Activated T-cell treated with anti-CD3 and anti-CD28 coated beads, Interleukin-2, amount 50 U/mL, for 72 hours (primary cell): ENCODE measurements at regions not wholly inside any gene's neighbourhood (a gene's known extent, or its start where the extent isn't known, plus 50 kb on each side); places are given as distances from the start of the nearest gene placed in this dataset.

Experiments
- ATAC-seq, 2 donors: fragments of 150-1000 bp; cut with Tn5 transposase; replicated peaks in 1 of 2; 2 replicates each; pipeline ENCODE4 v1.10.0; 2021; ENCODE audit warnings: moderate library complexity in 2 of 2, mild to moderate bottlenecking in 1 of 2
- DNase-seq, 2 donors: peaks; one replicate each; pipeline ENCODE4 v3.0.0; 2021 to 2022; ENCODE audit warnings: mixed read lengths in 1 of 2
- H3K27ac Mint-ChIP-seq: one replicate; pipeline ENCODE4 v1.8.0; 2022; ENCODE audit warnings: mild to moderate bottlenecking, moderate library complexity, mixed read lengths
- H3K27me3 Mint-ChIP-seq: one replicate; pipeline ENCODE4 v1.8.0; 2022; ENCODE audit warnings: low read depth, mixed read lengths
- H3K36me3 Mint-ChIP-seq, 2 donors: one replicate each; pipeline ENCODE4 v1.8.0; 2022; ENCODE audit warnings: mixed read lengths in 2 of 2, mild to moderate bottlenecking in 1 of 2; ENCODE audit not compliant: insufficient read depth in 2 of 2
- H3K4me1 Mint-ChIP-seq: one replicate; pipeline ENCODE4 v1.8.0; 2022; ENCODE audit warnings: low read depth, mixed read lengths
- H3K4me3 Mint-ChIP-seq, 2 donors: one replicate each; pipeline ENCODE4 v1.8.0; 2022; ENCODE audit warnings: mild to moderate bottlenecking in 2 of 2, mixed read lengths in 2 of 2, moderate library complexity in 2 of 2
- H3K9me3 Mint-ChIP-seq, 2 donors: one replicate each; pipeline ENCODE4 v1.8.0; 2022; ENCODE audit warnings: mixed read lengths in 2 of 2

GRCh38 chr3:151974067-151974466 is 100.6 kb downstream of the SUCNR1 start:
- Mint-ChIP-seq H3K27me3 (no peaks in the 10 kb centered on the region), H3K9me3 (no peaks in the 10 kb centered on the region)
- ATAC-seq: no peak

GRCh38 chr3:151976211-151977050 is 103.0 kb downstream of the SUCNR1 start:
- no peaks in the 10 kb centered on the region for H3K4me1 Mint-ChIP-seq
- no peaks in the 10 kb centered on the region for H3K27me3 Mint-ChIP-seq
- DNase-seq (no peak), ATAC-seq (no peak)
- H3K9me3 Mint-ChIP-seq: no peaks in the 10 kb centered on the region
- peaks cover 0 to 2% of the 10 kb centered on the region in 2 donors for H3K36me3 Mint-ChIP-seq
- no peak overlapping the region for H3K27ac Mint-ChIP-seq
- H3K4me3 Mint-ChIP-seq: no peak overlapping the region

More at GRCh38 chr3:151974067-151974466, 100.6 kb downstream of the SUCNR1 start:
- peaks cover 0 to 2% of the 10 kb centered on the region in 2 donors for H3K36me3 Mint-ChIP-seq
- DNase-seq: no peak
- H3K4me3 Mint-ChIP-seq: no peak overlapping the region
- H3K4me1 Mint-ChIP-seq: no peaks in the 10 kb centered on the region
- H3K27ac Mint-ChIP-seq: no peak overlapping the region

GRCh38 chr3:151979906-151980305 is 106.5 kb downstream of the SUCNR1 start:
- no peaks in the 10 kb centered on the region for H3K4me1 Mint-ChIP-seq
- H3K4me3 Mint-ChIP-seq: no peak overlapping the region
- ATAC-seq (no peak), DNase-seq (no peak)
- no peaks in the 10 kb centered on the region for H3K27me3 Mint-ChIP-seq
- H3K36me3 Mint-ChIP-seq: peaks cover 0 to 2% of the 10 kb centered on the region in 2 donors
- no peaks in the 10 kb centered on the region for H3K9me3 Mint-ChIP-seq
- H3K27ac Mint-ChIP-seq: no peak overlapping the region

GRCh38 chr3:151983538-151983937 is 110.1 kb downstream of the SUCNR1 start:
- no peak overlapping the region for H3K4me3 Mint-ChIP-seq
- H3K4me1 Mint-ChIP-seq: no peaks in the 10 kb centered on the region
- H3K36me3 Mint-ChIP-seq: peaks cover 0 to 2% of the 10 kb centered on the region in 2 donors
- ATAC-seq (no peak), DNase-seq (no peak)
- no peaks in the 10 kb centered on the region for H3K27me3 Mint-ChIP-seq
- no peak overlapping the region for H3K27ac Mint-ChIP-seq
- H3K9me3 Mint-ChIP-seq: no peaks in the 10 kb centered on the region

- H3K4me3 Mint-ChIP-seq: no peak overlapping the region
- no peak overlapping the region for H3K27ac Mint-ChIP-seq
- ATAC-seq (no peak), DNase-seq (no peak)
- no peaks in the 10 kb centered on the region for H3K36me3 Mint-ChIP-seq
- H3K9me3 Mint-ChIP-seq: no peaks in the 10 kb centered on the region
- no peaks in the 10 kb centered on the region for H3K27me3 Mint-ChIP-seq
- no peaks in the 10 kb centered on the region for H3K4me1 Mint-ChIP-seq
Measured at GRCh38 chr3:151985787-151986430, 112.5 kb downstream of the SUCNR1 start.

GRCh38 chr3:151987893-151988292 is 114.5 kb downstream of the SUCNR1 start:
- no peak for ATAC-seq
- H3K4me3 Mint-ChIP-seq: no peak overlapping the region
- no peaks in the 10 kb centered on the region for H3K9me3 Mint-ChIP-seq
- H3K4me1 Mint-ChIP-seq: no peaks in the 10 kb centered on the region
- H3K36me3 Mint-ChIP-seq: no peaks in the 10 kb centered on the region
- no peaks in the 10 kb centered on the region for H3K27me3 Mint-ChIP-seq
- DNase-seq: no peak
- H3K27ac Mint-ChIP-seq: no peak overlapping the region

GRCh38 chr3:151989621-151990020 is 116.2 kb downstream of the SUCNR1 start:
- ATAC-seq: no peak
- no peak for DNase-seq
- no peaks in the 10 kb centered on the region for H3K36me3 Mint-ChIP-seq
- no peaks in the 10 kb centered on the region for H3K9me3 Mint-ChIP-seq
- no peaks in the 10 kb centered on the region for H3K4me1 Mint-ChIP-seq
- H3K4me3 Mint-ChIP-seq: no peak overlapping the region
- H3K27me3 Mint-ChIP-seq: no peaks in the 10 kb centered on the region
- peak overlapping the region; percentile 40 for H3K27ac Mint-ChIP-seq

- Mint-ChIP-seq H3K27me3 (no peaks in the 10 kb centered on the region), H3K9me3 (no peaks in the 10 kb centered on the region), H3K4me3 (no peak overlapping the region), H3K27ac (no peak overlapping the region), H3K4me1 (no peaks in the 10 kb centered on the region), H3K36me3 (no peaks in the 10 kb centered on the region)
- ATAC-seq: no peak
- no peak for DNase-seq
Measured at GRCh38 chr3:151990696-151991376, 117.4 kb downstream of the SUCNR1 start.

GRCh38 chr3:151992326-151993041 is 119.0 kb downstream of the SUCNR1 start:
- no peak for ATAC-seq
- Mint-ChIP-seq H3K27ac (no peak overlapping the region), H3K9me3 (no peaks in the 10 kb centered on the region)

GRCh38 chr3:151995091-151995490 is 121.6 kb downstream of the SUCNR1 start:
- ATAC-seq (no peak), DNase-seq (no peak)
- no peak overlapping the region for H3K4me3 Mint-ChIP-seq
- no peaks in the 10 kb centered on the region for H3K4me1 Mint-ChIP-seq
- H3K27ac Mint-ChIP-seq: no peak overlapping the region
- no peaks in the 10 kb centered on the region for H3K27me3 Mint-ChIP-seq
- H3K36me3 Mint-ChIP-seq: no peaks in the 10 kb centered on the region
- no peaks in the 10 kb centered on the region for H3K9me3 Mint-ChIP-seq

More at GRCh38 chr3:151992326-151993041, 119.0 kb downstream of the SUCNR1 start:
- no peaks in the 10 kb centered on the region for H3K36me3 Mint-ChIP-seq
- no peaks in the 10 kb centered on the region for H3K4me1 Mint-ChIP-seq
- DNase-seq: no peak
- no peaks in the 10 kb centered on the region for H3K27me3 Mint-ChIP-seq
- H3K4me3 Mint-ChIP-seq: no peak overlapping the region

GRCh38 chr3:151998744-151999143 is 125.3 kb downstream of the SUCNR1 start:
- H3K4me1 Mint-ChIP-seq: no peaks in the 10 kb centered on the region
- ATAC-seq (no peak), DNase-seq (no peak)
- no peaks in the 10 kb centered on the region for H3K27me3 Mint-ChIP-seq
- no peak overlapping the region for H3K4me3 Mint-ChIP-seq
- H3K36me3 Mint-ChIP-seq: no peaks in the 10 kb centered on the region
- H3K27ac Mint-ChIP-seq: no peak overlapping the region
- H3K9me3 Mint-ChIP-seq: no peaks in the 10 kb centered on the region

GRCh38 chr3:151999936-152000335 is 126.5 kb downstream of the SUCNR1 start:
- Mint-ChIP-seq H3K4me1 (no peaks in the 10 kb centered on the region), H3K27me3 (no peaks in the 10 kb centered on the region), H3K27ac (no peak overlapping the region), H3K9me3 (no peaks in the 10 kb centered on the region), H3K4me3 (no peak overlapping the region), H3K36me3 (no peaks in the 10 kb centered on the region)
- ATAC-seq (no peak), DNase-seq (no peak)
